ENCODE measurements at regions not wholly inside any gene's neighbourhood (a gene's known extent, or its start where the extent isn't known, plus 50 kb on each side); places are given as distances from the start of the nearest gene placed in this dataset.
"Not testable (repeated sequence)": the region's sequence is repeated elsewhere in the genome, so short reads cannot be mapped to it uniquely, and the experiment has no call there.

GRCh38 chr6:144768551-144769075 lies 483.5 kb downstream of the UTRN start:
- no peak for DNase-seq (ENCODE audit: low read depth)

- no peak for DNase-seq (ENCODE audit: low read depth)
Measured at GRCh38 chr6:144769142-144769541, 484.0 kb downstream of the UTRN start.

- no peak for DNase-seq (ENCODE audit: low read depth)
Measured at GRCh38 chr6:144776031-144776819, 491.1 kb downstream of the UTRN start.

GRCh38 chr6:144777249-144777648 lies 492.1 kb downstream of the UTRN start:
- no peak for DNase-seq (ENCODE audit: low read depth)

- no peak for DNase-seq (ENCODE audit: low read depth)
Measured at GRCh38 chr6:144778056-144778455, 492.9 kb downstream of the UTRN start.

- no peak for DNase-seq (ENCODE audit: low read depth)
Measured at GRCh38 chr6:144778773-144779492, 493.8 kb downstream of the UTRN start.

GRCh38 chr6:144781836-144782235 lies 496.7 kb downstream of the UTRN start:
- DNase-seq (ENCODE audit: low read depth), result no peak

GRCh38 chr6:144782634-144783033 lies 497.5 kb downstream of the UTRN start:
- no peak for DNase-seq (ENCODE audit: low read depth)

GRCh38 chr6:144785056-144785455 lies 499.9 kb downstream of the UTRN start:
- DNase-seq (ENCODE audit: low read depth), result no peak

GRCh38 chr6:144786825-144787224 lies 501.7 kb downstream of the UTRN start:
- no peak for DNase-seq (ENCODE audit: low read depth)

GRCh38 chr6:144793744-144794143 lies 508.6 kb downstream of the UTRN start:
- no peak for DNase-seq (ENCODE audit: low read depth)

GRCh38 chr6:144795022-144795421 lies 509.9 kb downstream of the UTRN start:
- not testable (repeated sequence) for DNase-seq (ENCODE audit: low read depth)

- DNase-seq (ENCODE audit: low read depth), result no peak
Measured at GRCh38 chr6:144796070-144796469, 510.9 kb downstream of the UTRN start.

- no peak for DNase-seq (ENCODE audit: low read depth)
Measured at GRCh38 chr6:144797881-144798589, 512.9 kb downstream of the UTRN start.

GRCh38 chr6:144804246-144804790 lies 519.2 kb downstream of the UTRN start:
- no peak for DNase-seq (ENCODE audit: low read depth)

- no peak for DNase-seq (ENCODE audit: low read depth)
Measured at GRCh38 chr6:144805049-144805448, 519.9 kb downstream of the UTRN start.

GRCh38 chr6:144806222-144806621 lies 521.1 kb downstream of the UTRN start:
- no peak for DNase-seq (ENCODE audit: low read depth)

GRCh38 chr6:144809120-144809519 lies 524.0 kb downstream of the UTRN start:
- no peak for DNase-seq (ENCODE audit: low read depth)

GRCh38 chr6:144809969-144810368 lies 524.8 kb downstream of the UTRN start:
- DNase-seq (ENCODE audit: low read depth), result no peak

- no peak for DNase-seq (ENCODE audit: low read depth)
Measured at GRCh38 chr6:144811140-144811539, 526.0 kb downstream of the UTRN start.

- DNase-seq (ENCODE audit: low read depth), result no peak
Measured at GRCh38 chr6:144816936-144817335, 531.8 kb downstream of the UTRN start.

- DNase-seq (ENCODE audit: low read depth), result no peak
Measured at GRCh38 chr6:144820270-144820669, 535.1 kb downstream of the UTRN start.

Measured in activated gamma-delta T cell treated with anti-CD3 and anti-CD28 coated beads, Interleukin-2, amount 50 U/mL, for 16 hours (primary cell).